NCI-H748 (cell line): ENCODE measurements at regions not wholly inside any gene's neighbourhood (a gene's known extent, or its start where the extent isn't known, plus 50 kb on each side); places are given as distances from the start of the nearest gene placed in this dataset.
"Not testable (repeated sequence)": the region's sequence is repeated elsewhere in the genome, so short reads cannot be mapped to it uniquely, and the experiment has no call there.

ENCODE experiments used
- DNase-seq: peaks from one replicate; lab custom pipeline; 2025; ENCODE audit not compliant: unreplicated experiment; lab: John Stamatoyannopoulos, UW

GRCh38 chr4:66568431-66568830 is 898.1 kb upstream of the EPHA5 start:
- DNase-seq: no peak

GRCh38 chr4:66568001-66568400 is 897.7 kb upstream of the EPHA5 start:
- no peak for DNase-seq

GRCh38 chr4:66567551-66567950 is 897.3 kb upstream of the EPHA5 start:
- DNase-seq: no peak

- no peak for DNase-seq
These were observed 895.5 kb upstream of the EPHA5 start for GRCh38 chr4:66565801-66566200.

GRCh38 chr4:66564901-66565651 is 894.8 kb upstream of the EPHA5 start:
- peak; percentile 5 for DNase-seq

- no peak for DNase-seq
These were observed 892.1 kb upstream of the EPHA5 start for GRCh38 chr4:66562276-66562806.

GRCh38 chr4:66561465-66562053 is 891.3 kb upstream of the EPHA5 start:
- not testable (repeated sequence) for DNase-seq

- DNase-seq: no peak
These were observed 888.4 kb upstream of the EPHA5 start for GRCh38 chr4:66558651-66559050.

GRCh38 chr4:66556651-66557278 is 886.5 kb upstream of the EPHA5 start:
- DNase-seq: no peak

- no peak for DNase-seq
These were observed 885.0 kb upstream of the EPHA5 start for GRCh38 chr4:66555301-66555700.

- DNase-seq: no peak
These were observed 884.5 kb upstream of the EPHA5 start for GRCh38 chr4:66554826-66555225.

- DNase-seq: not testable (repeated sequence)
These were observed 875.0 kb upstream of the EPHA5 start for GRCh38 chr4:66545301-66545700.

GRCh38 chr4:66544281-66544680 is 874.0 kb upstream of the EPHA5 start:
- no peak for DNase-seq

- no peak for DNase-seq
These were observed 869.5 kb upstream of the EPHA5 start for GRCh38 chr4:66539745-66540144.

- DNase-seq: no peak
These were observed 854.5 kb upstream of the EPHA5 start for GRCh38 chr4:66524781-66525180.

- no peak for DNase-seq
These were observed 852.0 kb upstream of the EPHA5 start for GRCh38 chr4:66522244-66522643.

GRCh38 chr4:66516940-66517339 is 846.7 kb upstream of the EPHA5 start:
- no peak for DNase-seq

GRCh38 chr4:66506985-66507384 is 836.7 kb upstream of the EPHA5 start:
- DNase-seq: no peak

GRCh38 chr4:66501997-66502396 is 831.7 kb upstream of the EPHA5 start:
- DNase-seq: no peak

GRCh38 chr4:66490729-66491128 is 820.4 kb upstream of the EPHA5 start:
- DNase-seq: no peak

GRCh38 chr4:66489783-66490452 is 819.6 kb upstream of the EPHA5 start:
- no peak for DNase-seq

- DNase-seq: no peak
These were observed 819.1 kb upstream of the EPHA5 start for GRCh38 chr4:66489370-66489769.
